GM12864 (cell line): ENCODE measurements at regions not wholly inside any gene's neighbourhood (a gene's known extent, or its start where the extent isn't known, plus 50 kb on each side); places are given as distances from the start of the nearest gene placed in this dataset.
"Not testable (repeated sequence)": the region's sequence is repeated elsewhere in the genome, so short reads cannot be mapped to it uniquely, and the experiment has no call there.

ENCODE experiments used
- DNase-seq: peaks from one replicate; pipeline ENCODE4 v3.0.0-alpha.2; 2011; ENCODE audit warnings: low read depth
- H3K4me3 ChIP-seq: 2 replicates; pipeline ENCODE4 v1.5.1; 2011; ENCODE audit warnings: mild to moderate bottlenecking, low read depth, low read length, control low read depth
- TF ChIP-seq, protein P1 (sequence below): IDR thresholded peaks from 2 replicates; pipeline ENCODE4 v1.5.1; 2011; ENCODE audit warnings: low read depth, mild to moderate bottlenecking, moderate library complexity, low read length, control low read depth, inconsistent platforms; ENCODE audit errors: missing control alignments

- H3K4me3 ChIP-seq: no peak overlapping the region
- no peak for DNase-seq
- TF ChIP-seq, protein P1, sequence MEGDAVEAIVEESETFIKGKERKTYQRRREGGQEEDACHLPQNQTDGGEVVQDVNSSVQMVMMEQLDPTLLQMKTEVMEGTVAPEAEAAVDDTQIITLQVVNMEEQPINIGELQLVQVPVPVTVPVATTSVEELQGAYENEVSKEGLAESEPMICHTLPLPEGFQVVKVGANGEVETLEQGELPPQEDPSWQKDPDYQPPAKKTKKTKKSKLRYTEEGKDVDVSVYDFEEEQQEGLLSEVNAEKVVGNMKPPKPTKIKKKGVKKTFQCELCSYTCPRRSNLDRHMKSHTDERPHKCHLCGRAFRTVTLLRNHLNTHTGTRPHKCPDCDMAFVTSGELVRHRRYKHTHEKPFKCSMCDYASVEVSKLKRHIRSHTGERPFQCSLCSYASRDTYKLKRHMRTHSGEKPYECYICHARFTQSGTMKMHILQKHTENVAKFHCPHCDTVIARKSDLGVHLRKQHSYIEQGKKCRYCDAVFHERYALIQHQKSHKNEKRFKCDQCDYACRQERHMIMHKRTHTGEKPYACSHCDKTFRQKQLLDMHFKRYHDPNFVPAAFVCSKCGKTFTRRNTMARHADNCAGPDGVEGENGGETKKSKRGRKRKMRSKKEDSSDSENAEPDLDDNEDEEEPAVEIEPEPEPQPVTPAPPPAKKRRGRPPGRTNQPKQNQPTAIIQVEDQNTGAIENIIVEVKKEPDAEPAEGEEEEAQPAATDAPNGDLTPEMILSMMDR: no peak
Measured at GRCh38 chrX:147533426-147533825, 378.3 kb upstream of the FMR1 start.

DNA sequence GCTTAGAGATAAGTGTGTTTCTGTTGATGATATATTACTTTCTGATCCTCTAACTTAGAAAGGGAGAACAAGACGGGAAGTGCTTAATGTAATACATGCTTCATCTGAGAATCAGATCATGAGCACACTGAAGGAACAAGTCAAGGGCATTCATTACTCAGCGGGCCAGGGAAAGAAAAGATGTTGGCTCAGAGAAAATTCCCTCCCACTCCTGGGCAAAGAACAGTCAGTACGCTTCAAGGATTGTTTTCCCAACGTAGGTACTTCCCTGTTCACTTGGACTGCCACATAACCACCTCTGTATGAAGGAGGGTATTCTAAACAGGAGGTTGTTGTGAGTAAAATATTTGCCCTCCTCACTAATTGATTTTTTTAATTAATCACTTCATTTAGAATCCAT is 374.5 kb upstream of the FMR1 start:
- TF ChIP-seq, protein P1: no peak
- DNase-seq: no peak
- H3K4me3 ChIP-seq: no peak overlapping the region

GRCh38 chrX:147548023-147548422 is 363.7 kb upstream of the FMR1 start:
- not testable (repeated sequence) for DNase-seq, H3K4me3 ChIP-seq

- no peak overlapping the region for H3K4me3 ChIP-seq
- TF ChIP-seq, protein P1: no peak
- no peak for DNase-seq
Measured at GRCh38 chrX:147550217-147550616, 361.5 kb upstream of the FMR1 start.

DNA sequence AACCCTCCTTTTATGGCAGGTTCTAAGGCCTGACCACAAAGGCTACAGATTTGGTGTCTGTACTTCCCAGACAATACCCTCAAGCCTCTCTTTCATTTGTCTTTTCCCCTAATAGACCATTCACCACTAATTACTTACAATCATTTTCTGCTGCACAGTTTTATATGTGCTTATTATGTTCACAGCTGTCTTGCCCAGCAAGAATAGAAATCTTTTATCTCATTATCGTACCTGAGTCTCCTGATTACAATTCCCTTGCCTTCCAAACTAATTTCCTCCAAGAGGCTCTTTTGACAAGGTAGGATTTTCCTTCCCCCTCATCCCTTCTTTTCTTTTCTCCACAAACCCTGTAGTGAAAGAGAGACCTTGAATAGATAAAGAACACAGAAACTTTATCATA is 352.5 kb upstream of the FMR1 start:
- DNase-seq: no peak
- H3K4me3 ChIP-seq: no peak overlapping the region
- TF ChIP-seq, protein P1: no peak

- TF ChIP-seq, protein P1: no peak
- H3K4me3 ChIP-seq: no peak overlapping the region
- no peak for DNase-seq
Measured at GRCh38 chrX:147565237-147565636, 346.5 kb upstream of the FMR1 start.

DNA sequence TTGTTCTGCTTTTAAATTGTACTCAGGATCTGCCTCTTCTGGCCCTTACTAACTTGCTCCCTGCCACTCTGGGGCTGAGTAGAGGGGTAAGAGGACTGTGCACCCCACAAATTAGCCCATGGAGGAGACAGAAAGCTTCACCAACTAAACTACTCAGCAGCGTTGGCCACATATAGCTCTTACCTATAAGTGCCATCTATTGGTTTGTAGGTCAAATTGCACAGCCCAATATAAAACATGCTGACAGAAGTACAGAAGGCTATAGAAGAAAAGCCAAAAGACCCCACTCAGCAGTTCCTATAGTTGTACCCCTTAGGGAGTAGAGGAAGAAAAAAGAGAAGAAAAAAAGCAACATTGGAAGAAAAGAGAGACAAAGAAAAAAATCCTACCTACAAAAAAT is 341.2 kb upstream of the FMR1 start:
- TF ChIP-seq, protein P1: no peak
- no peak for DNase-seq
- no peak overlapping the region for H3K4me3 ChIP-seq

GRCh38 chrX:147573266-147573665 is 338.5 kb upstream of the FMR1 start:
- TF ChIP-seq, protein P1: no peak
- no peak for DNase-seq
- H3K4me3 ChIP-seq: no peak overlapping the region
